Small intestine (tissue), 7 donors: ENCODE measurements at regions not wholly inside any gene's neighbourhood (a gene's known extent, or its start where the extent isn't known, plus 50 kb on each side); places are given as distances from the start of the nearest gene placed in this dataset.

Experiments used
- DNase-seq, 2 donors: peaks; one replicate each; pipeline versions ENCODE4 v3.0.0 to v3.0.0-alpha.2; 2013
- FAIRE-seq: peaks from 2 replicates; lab custom pipeline; 2012; peaks lifted over from hg19 to GRCh38; lab: Jason Lieb, UNC
- H3K27ac ChIP-seq, 3 donors: one replicate each; pipeline ENCODE4 v1.5.1; 2013; ENCODE audit warnings: low read length in 2 of 3, mild to moderate bottlenecking in 2 of 3, control low read depth in 1 of 3, inconsistent platforms in 1 of 3, low read depth in 1 of 3, moderate library complexity in 1 of 3
- H3K27me3 ChIP-seq, 3 donors: one replicate each; pipeline ENCODE4 v1.6.1; 2013; ENCODE audit warnings: low read length in 3 of 3, inconsistent platforms in 1 of 3; ENCODE audit not compliant: control insufficient read depth in 3 of 3, insufficient read depth in 3 of 3
- H3K36me3 ChIP-seq, 3 donors: one replicate each; pipeline ENCODE4 v1.6.1; 2013; ENCODE audit warnings: low read length in 3 of 3, inconsistent platforms in 1 of 3, low read depth in 1 of 3, mild to moderate bottlenecking in 1 of 3, moderate library complexity in 1 of 3; ENCODE audit not compliant: control insufficient read depth in 3 of 3, insufficient read depth in 2 of 3
- H3K4me1 ChIP-seq, 3 donors: one replicate each; pipeline ENCODE4 v1.6.1; 2013; ENCODE audit warnings: low read length in 2 of 3, inconsistent platforms in 1 of 3, low read depth in 1 of 3, mild to moderate bottlenecking in 1 of 3, moderate library complexity in 1 of 3; ENCODE audit not compliant: control insufficient read depth in 3 of 3, insufficient read depth in 2 of 3
- H3K4me3 ChIP-seq, 3 donors: one replicate each; pipeline ENCODE4 v1.5.1; 2013; ENCODE audit warnings: low read length in 3 of 3, control low read depth in 1 of 3, inconsistent platforms in 1 of 3, low read depth in 1 of 3, mild to moderate bottlenecking in 1 of 3, moderate library complexity in 1 of 3
- H3K9me3 ChIP-seq, 2 donors: one replicate each; pipeline ENCODE4 v1.6.1; 2013; ENCODE audit warnings: low read depth in 1 of 2, low read length in 1 of 2; ENCODE audit not compliant: control insufficient read depth in 2 of 2, insufficient read depth in 1 of 2
- WGBS, 3 donors: extraction: QIAGEN DNeasy Blood & Tissue Kit; methylation state at CpG; one replicate each; pipeline ENCODE4 v1.1.7; 2013; 5-methylcytosine and 5-hydroxymethylcytosine counted together
- donor health status: healthy with polysubstance abuse.
- donor health status: control.
- donor health status: control.
- donor health status: Bipolar disorder and iron deficiency.
- donor health status: healthy.

- no peak overlapping the region for H3K4me3 ChIP-seq
- H3K4me1 ChIP-seq, result no peaks in the 10 kb centered on the region
- no peaks in the 10 kb centered on the region for H3K36me3 ChIP-seq
- 70 to 90% (median 79%) methylated on average over 6 of the region's 6 CpGs for WGBS, 3 donors
- no peak for FAIRE-seq
- no peak for DNase-seq
- H3K27ac ChIP-seq, result no peak overlapping the region
- no peaks in the 10 kb centered on the region for H3K27me3 ChIP-seq
- H3K9me3 ChIP-seq, result no peaks in the 10 kb centered on the region
These were observed 81.4 kb upstream of the PSMD7 start for GRCh38 chr16:74215249-74215648.

- no peaks in the 10 kb centered on the region for H3K4me1 ChIP-seq
- H3K4me3 ChIP-seq, result no peak overlapping the region
- no peak overlapping the region for H3K27ac ChIP-seq
- 70 to 81% (median 79%) methylated on average over 3 of the region's 3 CpGs for WGBS, 3 donors
- H3K9me3 ChIP-seq, result no peaks in the 10 kb centered on the region
- H3K36me3 ChIP-seq, result no peaks in the 10 kb centered on the region
- H3K27me3 ChIP-seq, result no peaks in the 10 kb centered on the region
- DNase-seq (no peak), FAIRE-seq (no peak)
These were observed 83.2 kb upstream of the PSMD7 start for GRCh38 chr16:74213372-74213771.

- Histone ChIP-seq H3K9me3 (no peaks in the 10 kb centered on the region), H3K27ac (no peak overlapping the region), H3K4me3 (no peak overlapping the region), H3K27me3 (no peaks in the 10 kb centered on the region), H3K36me3 (no peaks in the 10 kb centered on the region), H3K4me1 (no peaks in the 10 kb centered on the region)
- no peak for DNase-seq
- 71 to 85% (median 72%) methylated on average over 1 of the region's 1 CpG for WGBS, 3 donors
- no peak for FAIRE-seq
These were observed 86.4 kb upstream of the PSMD7 start for GRCh38 chr16:74210245-74210644.

- no peak for DNase-seq
- no peaks in the 10 kb centered on the region for H3K36me3 ChIP-seq
- 81 to 85% (median 82%) methylated on average over 5 of the region's 5 CpGs for WGBS, 3 donors
- no peaks in the 10 kb centered on the region for H3K4me1 ChIP-seq
- H3K9me3 ChIP-seq, result no peaks in the 10 kb centered on the region
- H3K4me3 ChIP-seq, result no peak overlapping the region
- H3K27me3 ChIP-seq, result no peaks in the 10 kb centered on the region
- H3K27ac ChIP-seq, result no peak overlapping the region
- FAIRE-seq, result no peak
These were observed 94.6 kb upstream of the PSMD7 start for GRCh38 chr16:74202009-74202408.

GRCh38 chr16:74201576-74201975, 95.0 kb upstream of the PSMD7 start:
- H3K27ac ChIP-seq, result no peak overlapping the region
- no peaks in the 10 kb centered on the region for H3K27me3 ChIP-seq
- H3K36me3 ChIP-seq, result no peaks in the 10 kb centered on the region
- FAIRE-seq (no peak), DNase-seq (no peak)
- WGBS, 3 donors, result 68 to 89% (median 83%) methylated on average over 2 of the region's 2 CpGs
- no peaks in the 10 kb centered on the region for H3K9me3 ChIP-seq
- no peaks in the 10 kb centered on the region for H3K4me1 ChIP-seq
- H3K4me3 ChIP-seq, result no peak overlapping the region

- Histone ChIP-seq H3K9me3 (no peaks in the 10 kb centered on the region), H3K36me3 (no peaks in the 10 kb centered on the region)
- WGBS, 3 donors, result 69 to 78% (median 75%) methylated on average over 5 of the region's 5 CpGs
These were observed 95.7 kb upstream of the PSMD7 start for GRCh38 chr16:74200921-74201320.

GRCh38 chr16:74199842-74200124, 96.8 kb upstream of the PSMD7 start:
- H3K4me3 ChIP-seq, result no peak overlapping the region
- WGBS, 3 donors, result 43 to 76% (median 47%) methylated on average over 3 of the region's 3 CpGs
- H3K4me1 ChIP-seq, result no peaks in the 10 kb centered on the region
- H3K27me3 ChIP-seq, result no peaks in the 10 kb centered on the region
- no peaks in the 10 kb centered on the region for H3K9me3 ChIP-seq
- no peak overlapping the region for H3K27ac ChIP-seq
- no peak for DNase-seq
- no peak for FAIRE-seq
- no peaks in the 10 kb centered on the region for H3K36me3 ChIP-seq

More at GRCh38 chr16:74200921-74201320, 95.7 kb upstream of the PSMD7 start:
- no peak overlapping the region for H3K4me3 ChIP-seq
- DNase-seq, result no peak
- no peak overlapping the region for H3K27ac ChIP-seq
- no peak for FAIRE-seq
- no peaks in the 10 kb centered on the region for H3K27me3 ChIP-seq
- H3K4me1 ChIP-seq, result no peaks in the 10 kb centered on the region

- WGBS, 3 donors, result 24 to 58% (median 34%) methylated on average over 4 of the region's 4 CpGs
These were observed 97.4 kb upstream of the PSMD7 start for GRCh38 chr16:74199066-74199841.

GRCh38 chr16:74192281-74192797, 104.3 kb upstream of the PSMD7 start:
- Histone ChIP-seq H3K27me3 (no peaks in the 10 kb centered on the region), H3K4me1 (no peaks in the 10 kb centered on the region), H3K27ac (no peak overlapping the region), H3K4me3 (no peak overlapping the region), H3K36me3 (no peaks in the 10 kb centered on the region), H3K9me3 (no peaks in the 10 kb centered on the region)
- 66 to 85% (median 79%) methylated on average over 2 of the region's 2 CpGs for WGBS, 3 donors
- FAIRE-seq, result no peak
- no peak for DNase-seq

More at GRCh38 chr16:74199066-74199841, 97.4 kb upstream of the PSMD7 start:
- no peak for DNase-seq
- no peak for FAIRE-seq
- no peaks in the 10 kb centered on the region for H3K36me3 ChIP-seq
- no peaks in the 10 kb centered on the region for H3K9me3 ChIP-seq
- H3K27ac ChIP-seq, result no peak overlapping the region
- H3K4me3 ChIP-seq, result no peak overlapping the region
- H3K4me1 ChIP-seq, result no peaks in the 10 kb centered on the region
- no peaks in the 10 kb centered on the region for H3K27me3 ChIP-seq
